ENCODE measurements at regions not wholly inside any gene's neighbourhood (a gene's known extent, or its start where the extent isn't known, plus 50 kb on each side); places are given as distances from the start of the nearest gene placed in this dataset.
A peak's percentile ranks its signal among the peaks of the same experiment; 100 is the strongest.

DNA sequence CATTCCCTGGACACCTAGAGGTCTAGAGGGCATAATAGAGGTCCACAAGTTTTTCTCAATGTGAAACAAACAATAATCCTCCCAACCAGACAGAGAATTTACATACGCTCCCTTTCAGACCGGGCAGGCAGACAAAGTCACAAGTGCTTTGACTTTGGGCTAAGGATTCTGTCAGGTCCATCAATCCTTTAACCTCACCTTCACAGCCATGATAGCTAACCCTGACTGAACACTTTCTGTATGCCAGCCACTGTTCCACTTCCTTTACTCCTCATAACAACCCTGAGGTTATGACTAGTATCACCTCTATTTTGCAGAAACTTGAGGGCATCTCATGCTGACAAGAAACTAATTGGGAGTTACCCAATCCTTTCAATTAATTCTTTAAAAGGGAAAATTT lies 118.8 kb upstream of the AFF2 start:
- Histone ChIP-seq H3K27me3 (ENCODE audit: insufficient read depth, low read depth) (no peaks in the 10 kb centered on the region), H3K27ac (peak overlapping the region; percentile 79), H3K4me3 (IDR thresholded peaks at IDR 0.05; ENCODE audit: insufficient read depth, low read depth, low read length) (no peak overlapping the region), H3K4me1 (ENCODE audit: low read depth, poor library complexity, severe bottlenecking) (peaks cover 22% of the 10 kb centered on the region), H3K36me3 (ENCODE audit: insufficient read depth) (no peaks in the 10 kb centered on the region), H3K4me2 (peak overlapping the region; percentile 74), H2AFZ (ENCODE audit: low read depth) (peak overlapping the region; percentile 88), H3K79me2 (ENCODE audit: insufficient read depth, low read depth) (no peaks in the 10 kb centered on the region), H3K9ac (peak overlapping the region; percentile 58; the same call in 1 of the 2 replicates), H4K20me1 (ENCODE audit: insufficient read depth) (no peaks in the 10 kb centered on the region)
- TF ChIP-seq, protein P1, sequence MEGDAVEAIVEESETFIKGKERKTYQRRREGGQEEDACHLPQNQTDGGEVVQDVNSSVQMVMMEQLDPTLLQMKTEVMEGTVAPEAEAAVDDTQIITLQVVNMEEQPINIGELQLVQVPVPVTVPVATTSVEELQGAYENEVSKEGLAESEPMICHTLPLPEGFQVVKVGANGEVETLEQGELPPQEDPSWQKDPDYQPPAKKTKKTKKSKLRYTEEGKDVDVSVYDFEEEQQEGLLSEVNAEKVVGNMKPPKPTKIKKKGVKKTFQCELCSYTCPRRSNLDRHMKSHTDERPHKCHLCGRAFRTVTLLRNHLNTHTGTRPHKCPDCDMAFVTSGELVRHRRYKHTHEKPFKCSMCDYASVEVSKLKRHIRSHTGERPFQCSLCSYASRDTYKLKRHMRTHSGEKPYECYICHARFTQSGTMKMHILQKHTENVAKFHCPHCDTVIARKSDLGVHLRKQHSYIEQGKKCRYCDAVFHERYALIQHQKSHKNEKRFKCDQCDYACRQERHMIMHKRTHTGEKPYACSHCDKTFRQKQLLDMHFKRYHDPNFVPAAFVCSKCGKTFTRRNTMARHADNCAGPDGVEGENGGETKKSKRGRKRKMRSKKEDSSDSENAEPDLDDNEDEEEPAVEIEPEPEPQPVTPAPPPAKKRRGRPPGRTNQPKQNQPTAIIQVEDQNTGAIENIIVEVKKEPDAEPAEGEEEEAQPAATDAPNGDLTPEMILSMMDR (conservative IDR thresholded peaks at IDR 0.05; ENCODE audit: low read depth, low read length) = no peak

DNA sequence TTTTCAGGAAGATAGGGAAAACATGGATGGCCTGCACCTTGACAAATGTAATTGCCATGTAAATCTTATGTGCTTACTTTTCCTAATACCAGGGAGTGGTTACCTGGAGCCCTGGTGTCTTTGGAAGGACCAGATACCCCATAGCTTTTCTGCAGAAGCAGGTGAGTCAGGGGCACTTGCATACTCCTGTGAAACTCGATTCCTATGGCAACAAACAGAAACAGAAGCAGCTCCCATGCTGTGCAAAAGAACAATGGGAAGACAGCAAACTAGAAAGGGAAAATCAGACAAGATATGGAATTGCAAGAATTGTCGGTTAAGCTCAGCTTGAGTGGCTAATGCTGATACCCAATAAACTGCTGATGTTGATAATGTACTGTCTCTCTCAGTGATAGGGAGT lies 117.4 kb upstream of the AFF2 start:
- H4K20me1 ChIP-seq (ENCODE audit: insufficient read depth) = no peaks in the 10 kb centered on the region
- peaks cover 22% of the 10 kb centered on the region for H3K4me1 ChIP-seq (ENCODE audit: low read depth, poor library complexity, severe bottlenecking)
- no peaks in the 10 kb centered on the region for H3K27me3 ChIP-seq (ENCODE audit: insufficient read depth, low read depth)
- H3K4me3 ChIP-seq (IDR thresholded peaks at IDR 0.05; ENCODE audit: insufficient read depth, low read depth, low read length) = no peak overlapping the region
- TF ChIP-seq, protein P1 (conservative IDR thresholded peaks at IDR 0.05; ENCODE audit: low read depth, low read length) = no peak
- H3K9ac ChIP-seq = no peak overlapping the region
- no peaks in the 10 kb centered on the region for H3K79me2 ChIP-seq (ENCODE audit: insufficient read depth, low read depth)
- no peaks in the 10 kb centered on the region for H3K36me3 ChIP-seq (ENCODE audit: insufficient read depth)
- H3K27ac ChIP-seq = no peak overlapping the region
- no peak overlapping the region for H3K4me2 ChIP-seq
- no peak overlapping the region for H2AFZ ChIP-seq (ENCODE audit: low read depth)

DNA sequence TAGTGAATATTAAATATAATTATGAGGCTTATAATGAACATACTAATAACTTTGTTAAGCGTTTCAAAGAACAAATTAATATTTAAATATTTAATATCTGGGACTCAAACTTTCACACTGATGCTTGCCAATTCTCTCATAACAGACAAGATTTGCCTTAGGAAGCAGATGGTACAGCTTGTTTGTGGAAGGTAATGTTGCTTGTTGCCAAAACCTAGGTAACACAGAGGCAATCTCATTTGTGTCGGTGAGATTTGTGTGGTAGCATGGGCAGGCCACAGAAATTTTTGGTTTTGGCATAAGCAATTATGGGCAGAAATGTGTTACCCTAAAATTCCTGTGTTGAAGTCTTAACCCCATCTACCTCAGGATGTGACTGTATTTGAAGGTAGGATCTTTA lies 114.9 kb upstream of the AFF2 start:
- no peaks in the 10 kb centered on the region for H3K27me3 ChIP-seq (ENCODE audit: insufficient read depth, low read depth)
- H3K9ac ChIP-seq = no peak overlapping the region
- H3K36me3 ChIP-seq (ENCODE audit: insufficient read depth) = no peaks in the 10 kb centered on the region
- no peak overlapping the region for H2AFZ ChIP-seq (ENCODE audit: low read depth)
- peaks cover 12% of the 10 kb centered on the region for H3K4me1 ChIP-seq (ENCODE audit: low read depth, poor library complexity, severe bottlenecking)
- H3K27ac ChIP-seq = no peak overlapping the region
- H3K4me2 ChIP-seq = no peak overlapping the region
- H3K4me3 ChIP-seq (IDR thresholded peaks at IDR 0.05; ENCODE audit: insufficient read depth, low read depth, low read length) = no peak overlapping the region
- H4K20me1 ChIP-seq (ENCODE audit: insufficient read depth) = no peaks in the 10 kb centered on the region
- no peaks in the 10 kb centered on the region for H3K79me2 ChIP-seq (ENCODE audit: insufficient read depth, low read depth)
- TF ChIP-seq, protein P1 (conservative IDR thresholded peaks at IDR 0.05; ENCODE audit: low read depth, low read length) = no peak

DNA sequence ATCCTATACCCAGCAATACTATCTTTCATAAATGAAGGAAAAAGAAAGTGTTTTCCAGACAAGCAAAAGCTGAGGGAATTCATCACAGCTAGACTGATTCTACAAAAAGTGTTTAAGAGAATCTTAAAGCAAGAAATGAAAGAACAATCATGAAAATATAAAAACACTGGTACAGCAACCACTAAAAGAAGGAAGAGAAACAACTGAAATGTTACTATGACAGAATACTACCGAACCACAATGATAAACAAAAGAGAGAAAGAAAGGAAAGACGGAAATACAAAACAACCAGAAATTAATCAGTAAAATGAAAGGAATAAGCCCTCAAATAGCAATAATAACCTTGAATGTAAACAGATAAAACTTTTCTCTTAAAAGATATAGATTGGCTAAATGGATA lies 110.8 kb upstream of the AFF2 start:
- TF ChIP-seq, protein P1 (conservative IDR thresholded peaks at IDR 0.05; ENCODE audit: low read depth, low read length) = no peak
- Histone ChIP-seq H2AFZ (ENCODE audit: low read depth) (no peak overlapping the region), H3K27me3 (ENCODE audit: insufficient read depth, low read depth) (no peaks in the 10 kb centered on the region), H3K9ac (no peak overlapping the region), H3K4me1 (ENCODE audit: low read depth, poor library complexity, severe bottlenecking) (no peaks in the 10 kb centered on the region), H3K4me3 (IDR thresholded peaks at IDR 0.05; ENCODE audit: insufficient read depth, low read depth, low read length) (no peak overlapping the region), H3K79me2 (ENCODE audit: insufficient read depth, low read depth) (no peaks in the 10 kb centered on the region), H4K20me1 (ENCODE audit: insufficient read depth) (no peaks in the 10 kb centered on the region), H3K27ac (no peak overlapping the region), H3K36me3 (ENCODE audit: insufficient read depth) (no peaks in the 10 kb centered on the region), H3K4me2 (no peak overlapping the region)

Data from KMS-11 (cell line).